Motor neuron (in vitro differentiated cells): ENCODE measurements at regions not wholly inside any gene's neighbourhood (a gene's known extent, or its start where the extent isn't known, plus 50 kb on each side); places are given as distances from the start of the nearest gene placed in this dataset.
A peak's percentile ranks its signal among the peaks of the same experiment; 100 is the strongest.

ENCODE experiments used
- ATAC-seq, 8 experiments: fragments of 200-7000 bp; cut with Tn5 transposase; replicated peaks in 6 of 8; 2 replicates each; pipeline ENCODE4 v1.8.0; 2021; ENCODE audit warnings: mild to moderate bottlenecking in 8 of 8, moderate library complexity in 8 of 8
- H3K27ac ChIP-seq, 2 donors: fragments of 250-450 bp; sonication (Bioruptor Pico); 2 replicates each; pipeline ENCODE4 v1.9.0; 2021; ENCODE audit warnings: antibody characterized with exemption in 2 of 2, mild to moderate bottlenecking in 2 of 2, moderate library complexity in 1 of 2
- H3K4me1 ChIP-seq, 2 donors: fragments of 250-450 bp; sonication (Bioruptor Pico); replicated peaks in 1 of 2; 2 replicates each; pipeline ENCODE4 v1.6.1; 2021; ENCODE audit warnings: antibody characterized with exemption in 2 of 2, mild to moderate bottlenecking in 2 of 2, moderate library complexity in 1 of 2
- H3K4me3 ChIP-seq, 5 donors: fragments of 250-450 bp; sonication (Bioruptor Pico); 2 replicates each; pipeline ENCODE4 v1.9.0; 2021; ENCODE audit warnings: antibody characterized with exemption in 5 of 5, mild to moderate bottlenecking in 5 of 5, moderate library complexity in 4 of 5
- WGBS, 10 experiments: fragments of 450-650 bp; shearing (Covaris generic); methylation state at CpG; one replicate each; pipeline ENCODE4 v1.0.0; 2022; 5-methylcytosine and 5-hydroxymethylcytosine counted together
- in situ Hi-C, 9 experiments: fragments of 400-800 bp; cut with MboI; loops; one replicate each; pipeline ENCODE4 v1.15.0; 2021; ENCODE audit warnings: low sequenced_read_pairs in 9 of 9, low pct_unique_long_range_greater_than_20kb in 2 of 9; ENCODE audit not compliant: unreplicated experiment in 9 of 9

- no peaks in the 10 kb centered on the region for H3K4me1 ChIP-seq
- no peak overlapping the region for H3K4me3 ChIP-seq
- in situ Hi-C loops = no loop called here
- WGBS, 10 experiments = 0 to 80% (median 59%) methylated on average over 1 to 2 of the region's 2 CpGs; no CpG with 5 or more reads in 1 of the 10 experiments
- no peak overlapping the region for H3K27ac ChIP-seq
- no peak for ATAC-seq
These were observed 1662.7 kb downstream of the OTOL1 start for GRCh38 chr3:163159306-163159705.

- Histone ChIP-seq H3K4me3 (no peak overlapping the region), H3K4me1 (no peaks in the 10 kb centered on the region), H3K27ac (no peak overlapping the region)
- peak in 1 of 8 experiments; percentile 87 for ATAC-seq
- 0 to 83% (median 78%) methylated on average over 1 to 3 of the region's 4 CpGs; no CpG with 5 or more reads in 3 of the 10 experiments for WGBS, 10 experiments
- in situ Hi-C loops = no loop called here
These were observed 1643.0 kb downstream of the OTOL1 start for GRCh38 chr3:163139600-163139999.

GRCh38 chr3:163138258-163138657 lies 1641.7 kb downstream of the OTOL1 start:
- Histone ChIP-seq H3K4me3 (no peak overlapping the region), H3K4me1 (no peaks in the 10 kb centered on the region), H3K27ac (no peak overlapping the region)
- in situ Hi-C loops = no loop called here
- WGBS, 10 experiments = 6 to 97% (median 75%) methylated on average over 1 to 2 of the region's 2 CpGs; no CpG with 5 or more reads in 1 of the 10 experiments
- ATAC-seq = no peak

- in situ Hi-C loops = no loop called here
- Histone ChIP-seq H3K4me3 (no peak overlapping the region), H3K27ac (no peak overlapping the region), H3K4me1 (no peaks in the 10 kb centered on the region)
- WGBS, 10 experiments = 17 to 100% (median 100%) methylated on average over 1 to 2 of the region's 5 CpGs; no CpG with 5 or more reads in 5 of the 10 experiments
- ATAC-seq = no peak
These were observed 1635.5 kb downstream of the OTOL1 start for GRCh38 chr3:163132111-163132510.

GRCh38 chr3:163129287-163129686 lies 1632.7 kb downstream of the OTOL1 start:
- no peak for ATAC-seq
- H3K4me3 ChIP-seq = no peak overlapping the region
- no peak overlapping the region for H3K27ac ChIP-seq
- 37 to 100% (median 91%) methylated on average over 1 to 3 of the region's 3 CpGs for WGBS, 10 experiments
- no peaks in the 10 kb centered on the region for H3K4me1 ChIP-seq
- in situ Hi-C loops = no loop called here

GRCh38 chr3:163126115-163126514 lies 1629.5 kb downstream of the OTOL1 start:
- no peak overlapping the region for H3K27ac ChIP-seq
- in situ Hi-C loops = no loop called here
- ATAC-seq = no peak
- H3K4me1 ChIP-seq = no peaks in the 10 kb centered on the region
- H3K4me3 ChIP-seq = no peak overlapping the region
